RWPE2 (cell line): ENCODE measurements at regions not wholly inside any gene's neighbourhood (a gene's known extent, or its start where the extent isn't known, plus 50 kb on each side); places are given as distances from the start of the nearest gene placed in this dataset.

ENCODE experiments used
- ATAC-seq: fragments of 200-7000 bp; cut with Tn5 transposase; 3 replicates; pipeline ENCODE4 v1.9.1; 2021; ENCODE audit warnings: low read depth
- DNase-seq: peaks from one replicate; pipeline ENCODE4 v3.0.0-alpha.2; 2020; ENCODE audit warnings: low spot score
- H3K27ac ChIP-seq: fragments of 450-650 bp; 2 replicates; pipeline ENCODE4 v1.5.1; 2017; ENCODE audit warnings: mild to moderate bottlenecking; ENCODE audit not compliant: poor library complexity, severe bottlenecking
- H3K27me3 ChIP-seq: fragments of 250-450 bp; sonication (Bioruptor Pico); 2 replicates; pipeline ENCODE4 v1.5.1; 2021; ENCODE audit warnings: mild to moderate bottlenecking, moderate library complexity; ENCODE audit not compliant: insufficient read depth, poor library complexity, severe bottlenecking
- H3K36me3 ChIP-seq: fragments of 250-450 bp; sonication (Bioruptor Pico); 2 replicates; pipeline ENCODE4 v1.5.1; 2020; ENCODE audit warnings: low read depth, mild to moderate bottlenecking, moderate library complexity
- H3K4me1 ChIP-seq: fragments of 250-450 bp; sonication (Bioruptor Pico); 2 replicates; pipeline ENCODE4 v1.5.1; 2021; ENCODE audit warnings: mild to moderate bottlenecking, moderate library complexity; ENCODE audit not compliant: insufficient read depth, poor library complexity, severe bottlenecking
- H3K4me3 ChIP-seq: fragments of 250-450 bp; sonication (Bioruptor Pico); 2 replicates; pipeline ENCODE4 v1.5.1; 2021; ENCODE audit warnings: mild to moderate bottlenecking, moderate library complexity; ENCODE audit not compliant: severe bottlenecking
- H3K9me3 ChIP-seq: fragments of 250-450 bp; sonication (Bioruptor Pico); 2 replicates; pipeline ENCODE4 v1.5.1; 2021; ENCODE audit warnings: mild to moderate bottlenecking, moderate library complexity; ENCODE audit not compliant: severe bottlenecking
- TF ChIP-seq, protein P1 (sequence below): fragments of 450-650 bp; IDR thresholded peaks from one replicate; pipeline ENCODE4 v1.5.1; 2017; ENCODE audit warnings: mild to moderate bottlenecking, moderate library complexity; ENCODE audit not compliant: poor library complexity, severe bottlenecking

DNA sequence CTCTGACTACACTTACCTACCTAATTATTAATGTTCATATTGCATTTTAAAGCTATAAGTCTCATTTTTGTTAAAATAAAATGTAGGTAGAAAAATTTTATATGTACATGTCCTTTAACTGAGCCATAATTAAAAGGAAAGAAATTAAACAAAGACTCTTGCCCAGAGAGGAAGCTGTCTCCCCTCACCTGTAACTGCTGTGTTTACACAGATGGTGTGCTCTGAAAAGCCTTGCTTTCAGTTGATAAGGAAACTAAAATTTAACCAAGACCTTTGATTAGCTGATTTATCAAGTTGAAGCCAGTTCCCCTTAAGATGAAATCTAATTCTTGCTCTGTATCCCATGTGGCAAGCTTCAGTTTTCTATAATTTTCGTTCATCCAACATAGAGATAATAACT lies 213.5 kb downstream of the LYPLAL1 start:
- H3K4me1 ChIP-seq, result no peaks in the 10 kb centered on the region
- TF ChIP-seq, protein P1, sequence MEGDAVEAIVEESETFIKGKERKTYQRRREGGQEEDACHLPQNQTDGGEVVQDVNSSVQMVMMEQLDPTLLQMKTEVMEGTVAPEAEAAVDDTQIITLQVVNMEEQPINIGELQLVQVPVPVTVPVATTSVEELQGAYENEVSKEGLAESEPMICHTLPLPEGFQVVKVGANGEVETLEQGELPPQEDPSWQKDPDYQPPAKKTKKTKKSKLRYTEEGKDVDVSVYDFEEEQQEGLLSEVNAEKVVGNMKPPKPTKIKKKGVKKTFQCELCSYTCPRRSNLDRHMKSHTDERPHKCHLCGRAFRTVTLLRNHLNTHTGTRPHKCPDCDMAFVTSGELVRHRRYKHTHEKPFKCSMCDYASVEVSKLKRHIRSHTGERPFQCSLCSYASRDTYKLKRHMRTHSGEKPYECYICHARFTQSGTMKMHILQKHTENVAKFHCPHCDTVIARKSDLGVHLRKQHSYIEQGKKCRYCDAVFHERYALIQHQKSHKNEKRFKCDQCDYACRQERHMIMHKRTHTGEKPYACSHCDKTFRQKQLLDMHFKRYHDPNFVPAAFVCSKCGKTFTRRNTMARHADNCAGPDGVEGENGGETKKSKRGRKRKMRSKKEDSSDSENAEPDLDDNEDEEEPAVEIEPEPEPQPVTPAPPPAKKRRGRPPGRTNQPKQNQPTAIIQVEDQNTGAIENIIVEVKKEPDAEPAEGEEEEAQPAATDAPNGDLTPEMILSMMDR, result no peak
- no peaks in the 10 kb centered on the region for H3K27me3 ChIP-seq
- DNase-seq (no peak), ATAC-seq (no peak)
- H3K27ac ChIP-seq, result no peak overlapping the region
- H3K36me3 ChIP-seq, result no peaks in the 10 kb centered on the region
- H3K9me3 ChIP-seq, result no peaks in the 10 kb centered on the region
- no peak overlapping the region for H3K4me3 ChIP-seq

DNA sequence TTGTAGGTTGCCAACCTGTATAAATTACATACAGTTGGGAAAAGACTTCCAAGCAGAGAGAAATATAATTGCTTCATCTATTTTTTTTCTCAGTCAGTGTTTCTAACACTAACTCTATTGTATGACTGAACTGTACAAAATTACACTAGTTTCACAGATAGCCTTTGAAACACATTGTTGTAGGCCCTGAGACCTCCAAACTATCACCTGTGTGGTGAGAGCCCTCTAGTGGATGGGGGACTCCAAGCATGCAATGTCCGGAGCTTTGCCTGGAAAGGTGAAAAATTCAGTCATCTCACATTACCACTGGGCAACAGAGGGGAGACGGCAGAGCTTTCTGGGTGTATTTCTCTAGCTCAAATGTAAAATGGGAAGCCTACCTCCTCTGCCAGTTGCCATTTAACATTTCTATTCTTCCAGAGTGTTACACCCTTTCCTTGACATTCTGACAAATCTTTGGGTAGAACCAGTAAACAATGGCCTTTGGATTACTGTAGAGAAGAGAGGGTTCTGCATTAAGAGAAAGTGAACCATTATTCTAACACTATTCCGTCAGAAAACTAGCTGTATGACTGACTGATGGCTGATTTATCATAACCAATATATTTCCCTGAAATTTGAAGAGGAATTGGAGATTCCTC lies 212.2 kb downstream of the LYPLAL1 start:
- no peaks in the 10 kb centered on the region for H3K9me3 ChIP-seq
- no peaks in the 10 kb centered on the region for H3K4me1 ChIP-seq
- DNase-seq (no peak), ATAC-seq (peak; percentile 79)
- TF ChIP-seq, protein P1, result peak; percentile 58
- no peak overlapping the region for H3K4me3 ChIP-seq
- H3K36me3 ChIP-seq, result no peaks in the 10 kb centered on the region
- no peak overlapping the region for H3K27ac ChIP-seq
- no peaks in the 10 kb centered on the region for H3K27me3 ChIP-seq

DNA sequence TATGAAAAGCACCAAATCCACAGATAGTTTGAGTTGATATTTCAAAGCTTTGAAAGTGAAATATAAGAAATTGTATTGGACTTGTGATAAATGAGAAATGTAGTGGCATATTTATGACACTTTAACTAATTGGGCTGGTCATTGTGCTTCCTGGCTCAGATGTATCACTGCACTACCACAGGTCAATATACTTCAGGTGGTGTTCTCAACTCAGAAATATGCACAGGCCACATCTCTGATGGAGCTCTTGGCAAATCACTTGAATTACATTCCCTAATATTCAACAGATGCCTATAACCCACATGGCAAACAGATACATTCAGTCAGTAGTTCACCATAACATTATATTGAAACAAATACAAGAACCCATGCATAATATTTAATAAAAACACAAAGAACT lies 209.6 kb downstream of the LYPLAL1 start:
- Histone ChIP-seq H3K9me3 (no peaks in the 10 kb centered on the region), H3K27me3 (no peaks in the 10 kb centered on the region), H3K4me3 (no peak overlapping the region), H3K27ac (no peak overlapping the region), H3K4me1 (no peaks in the 10 kb centered on the region), H3K36me3 (no peaks in the 10 kb centered on the region)
- no peak for DNase-seq
- TF ChIP-seq, protein P1, result no peak
- ATAC-seq, result no peak

DNA sequence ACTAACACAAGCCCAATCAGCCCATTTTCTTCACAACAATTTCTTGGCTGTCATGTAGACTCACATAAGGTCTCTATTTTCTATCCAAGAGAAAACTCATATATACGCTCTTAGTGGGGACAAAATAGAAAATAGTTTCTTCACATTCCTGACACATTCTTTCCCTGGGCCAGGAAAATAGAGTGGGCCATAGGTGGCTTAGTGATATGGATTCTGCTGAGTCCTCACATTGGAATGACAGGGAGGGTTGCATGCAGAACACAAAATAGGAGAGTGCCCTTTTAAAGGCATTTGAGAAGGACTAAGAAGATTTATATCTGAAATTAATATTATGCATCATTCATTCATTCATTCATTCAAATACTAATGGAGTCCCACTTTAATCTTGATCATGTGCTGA lies 207.7 kb downstream of the LYPLAL1 start:
- ATAC-seq (no peak), DNase-seq (no peak)
- Histone ChIP-seq H3K27ac (no peak overlapping the region), H3K4me3 (no peak overlapping the region), H3K36me3 (no peaks in the 10 kb centered on the region), H3K27me3 (no peaks in the 10 kb centered on the region), H3K9me3 (no peaks in the 10 kb centered on the region), H3K4me1 (no peaks in the 10 kb centered on the region)
- TF ChIP-seq, protein P1, result no peak

DNA sequence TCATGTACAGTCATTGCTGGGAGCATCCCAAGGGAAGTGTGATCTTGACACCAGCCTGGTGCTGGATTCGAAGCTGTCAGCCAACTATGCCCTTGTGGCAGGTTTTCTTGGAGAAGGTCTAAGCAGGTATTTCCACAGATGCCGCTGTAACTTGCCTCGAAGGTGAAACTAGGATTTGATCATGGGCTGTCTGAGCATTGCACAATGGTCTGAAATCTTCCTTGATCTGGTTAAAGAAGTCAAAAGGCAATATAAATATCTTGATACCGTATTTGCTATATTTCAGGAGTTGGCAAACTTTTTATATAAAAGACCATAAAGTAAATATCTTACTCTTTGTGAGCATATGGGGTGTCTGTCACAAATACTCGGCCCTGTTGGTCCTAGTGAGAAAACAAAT lies 206.8 kb downstream of the LYPLAL1 start:
- ATAC-seq, result no peak
- Histone ChIP-seq H3K9me3 (no peaks in the 10 kb centered on the region), H3K27ac (no peak overlapping the region), H3K27me3 (no peaks in the 10 kb centered on the region), H3K4me3 (no peak overlapping the region), H3K36me3 (no peaks in the 10 kb centered on the region), H3K4me1 (no peaks in the 10 kb centered on the region)
- DNase-seq, result no peak
- TF ChIP-seq, protein P1, result no peak
